IMR-90 (cell line): ENCODE measurements at regions not wholly inside any gene's neighbourhood (a gene's known extent, or its start where the extent isn't known, plus 50 kb on each side); places are given as distances from the start of the nearest gene placed in this dataset.

Experiments
- ATAC-seq: fragments of 200-7000 bp; cut with Tn5 transposase; 2 replicates; pipeline ENCODE4 v1.9.1; 2020; ENCODE audit warnings: low read depth, mild to moderate bottlenecking, moderate library complexity
- BruUV-seq: library from RNA; stranded (reverse); fragments of 400-500 nt; replicated peaks from 2 replicates; lab custom pipeline; 2021; lab: Mats Ljungman, UMichigan
- CTCF ChIA-PET: fragments of 300-600 bp; formaldehyde crosslinking; extraction: SDS; loops from one replicate; lab custom pipeline; 2021; ENCODE audit warnings: antibody characterized with exemption; lab: Yijun Ruan, JAX
- POLR2A ChIA-PET: fragments of 300-600 bp; sonication (Branson Sonifier 250); formaldehyde crosslinking; loops from one replicate; lab custom pipeline; 2022; ENCODE audit warnings: antibody characterized with exemption; ENCODE audit not compliant: unreplicated experiment; lab: Charles Lee
- DNase-seq: peaks from one replicate; pipeline ENCODE4 v3.0.0; 2013
- H2AFZ ChIP-seq: replicated peaks from 2 replicates; pipeline ENCODE3; 2013; ENCODE audit warnings: low read length, mild to moderate bottlenecking; ENCODE audit not compliant: poor library complexity
- H2AK5ac ChIP-seq: 2 replicates; pipeline ENCODE4 v1.6.1; 2013; ENCODE audit warnings: low read depth, low read length, inconsistent platforms
- H2AK9ac ChIP-seq: replicated peaks from 2 replicates; pipeline ENCODE3; 2013; ENCODE audit warnings: mild to moderate bottlenecking, low read depth, low read length, moderate library complexity; ENCODE audit not compliant: poor library complexity
- H2BK120ac ChIP-seq: 2 replicates; pipeline ENCODE4 v1.6.1; 2013; ENCODE audit warnings: low read depth, low read length, inconsistent platforms
- H2BK15ac ChIP-seq: 3 replicates; pipeline ENCODE4 v1.6.1; 2013; ENCODE audit warnings: low read depth, low read length, inconsistent platforms
- H2BK20ac ChIP-seq: 2 replicates; pipeline ENCODE4 v1.6.1; 2013; ENCODE audit warnings: low read depth, mild to moderate bottlenecking, inconsistent platforms, low read length, moderate library complexity
- H2BK5ac ChIP-seq: 2 replicates; pipeline ENCODE4 v1.6.1; 2013; ENCODE audit warnings: mild to moderate bottlenecking, low read depth, low read length, inconsistent platforms; ENCODE audit not compliant: poor library complexity, severe bottlenecking
- H3K14ac ChIP-seq: replicated peaks from 2 replicates; pipeline ENCODE4 v1.6.1; 2013; ENCODE audit warnings: low read depth, low read length, inconsistent platforms
- H3K18ac ChIP-seq: 2 replicates; pipeline ENCODE4 v1.6.1; 2013; ENCODE audit warnings: low read depth, low read length, control low read depth
- H3K23ac ChIP-seq: 2 replicates; pipeline ENCODE4 v1.6.1; 2013; ENCODE audit warnings: low read depth, low read length, inconsistent platforms
- H3K27ac ChIP-seq: 2 replicates; pipeline ENCODE4 v1.5.1; 2013; ENCODE audit warnings: mild to moderate bottlenecking, control low read depth, low read length; ENCODE audit not compliant: insufficient read depth
- H3K27me3 ChIP-seq: 2 replicates; pipeline ENCODE4 v1.6.1; 2013; ENCODE audit warnings: low read length; ENCODE audit not compliant: control insufficient read depth, insufficient read depth
- H3K36me3 ChIP-seq: 2 replicates; pipeline ENCODE4 v1.6.1; 2013; ENCODE audit warnings: low read length, mixed read lengths; ENCODE audit not compliant: control insufficient read depth, insufficient read depth
- H3K4ac ChIP-seq: 2 replicates; pipeline ENCODE4 v1.6.1; 2013; ENCODE audit warnings: low read depth, low read length, inconsistent platforms
- H3K4me1 ChIP-seq: 2 replicates; pipeline ENCODE4 v1.6.1; 2013; ENCODE audit warnings: low read length, mixed read lengths; ENCODE audit not compliant: control insufficient read depth, insufficient read depth
- H3K4me2 ChIP-seq: 2 replicates; pipeline ENCODE4 v1.6.1; 2013; ENCODE audit warnings: low read depth, mild to moderate bottlenecking, control low read depth, low read length, moderate library complexity
- H3K4me3 ChIP-seq: 2 replicates; pipeline ENCODE4 v1.5.1; 2013; ENCODE audit warnings: low read depth, mild to moderate bottlenecking, control low read depth, low read length, moderate library complexity; ENCODE audit not compliant: insufficient read depth
- H3K56ac ChIP-seq: 2 replicates; pipeline ENCODE4 v1.6.1; 2013; ENCODE audit warnings: low read length, inconsistent platforms; ENCODE audit not compliant: insufficient read depth; ENCODE audit errors: extremely low read depth
- H3K79me1 ChIP-seq, 2 experiments: 2 replicates each; pipeline ENCODE4 v1.6.1; 2013; ENCODE audit warnings: low read length in 2 of 2, inconsistent platforms in 1 of 2, low read depth in 1 of 2
- H3K9ac ChIP-seq: 2 replicates; pipeline ENCODE4 v1.6.1; 2013; ENCODE audit warnings: low read depth, low read length, control low read depth
- H3K9me1 ChIP-seq: 2 replicates; pipeline ENCODE4 v1.6.1; 2013; ENCODE audit warnings: low read length, inconsistent platforms; ENCODE audit not compliant: insufficient read depth
- H3K9me3 ChIP-seq: 2 replicates; pipeline ENCODE4 v1.6.1; 2013; ENCODE audit warnings: low read length; ENCODE audit not compliant: control insufficient read depth, insufficient read depth
- H4K20me1 ChIP-seq: 2 replicates; pipeline ENCODE4 v1.6.1; 2013; ENCODE audit warnings: low read length, inconsistent platforms; ENCODE audit not compliant: insufficient read depth
- H4K5ac ChIP-seq: 2 replicates; pipeline ENCODE4 v1.6.1; 2013; ENCODE audit warnings: mild to moderate bottlenecking, low read depth, low read length, control low read depth
- H4K8ac ChIP-seq, 2 experiments: 2 replicates each; pipeline ENCODE4 v1.6.1; 2013; ENCODE audit warnings: low read depth in 2 of 2, low read length in 2 of 2, control low read depth in 1 of 2, inconsistent platforms in 1 of 2
- H4K91ac ChIP-seq: 2 replicates; pipeline ENCODE4 v1.6.1; 2013; ENCODE audit warnings: low read depth, low read length, inconsistent platforms; ENCODE audit not compliant: insufficient read depth
- BHLHE40 ChIP-seq: fragments of 150-350 bp; IDR thresholded peaks from 2 replicates; pipeline ENCODE4 v1.6.1; 2016; ENCODE audit warnings: mild to moderate bottlenecking, low read depth, low read length
- CEBPB ChIP-seq: IDR thresholded peaks from 2 replicates; pipeline ENCODE4 v1.6.1; 2012; ENCODE audit warnings: low read depth, low read length, improper control_type of control experiment
- CHD1 ChIP-seq: IDR thresholded peaks from 2 replicates; pipeline ENCODE4 v1.6.1; 2012; ENCODE audit warnings: low read depth, low read length, improper control_type of control experiment
- FOS ChIP-seq: fragments of 150-350 bp; IDR thresholded peaks from 2 replicates; pipeline ENCODE4 v1.6.1; 2016; ENCODE audit warnings: low read depth, low read length
- MAFK ChIP-seq: IDR thresholded peaks from 2 replicates; pipeline ENCODE4 v1.6.1; 2012; ENCODE audit warnings: low read depth, low read length, improper control_type of control experiment
- MAZ ChIP-seq: IDR thresholded peaks from 2 replicates; pipeline ENCODE4 v1.6.1; 2012; ENCODE audit warnings: low read depth, mild to moderate bottlenecking, low read length, improper control_type of control experiment, moderate library complexity, borderline replicate concordance
- MXI1 ChIP-seq: IDR thresholded peaks from 2 replicates; pipeline ENCODE4 v1.6.1; 2012; ENCODE audit warnings: low read depth, mild to moderate bottlenecking, low read length, moderate library complexity, borderline replicate concordance
- NFE2L2 ChIP-seq: fragments of 150-350 bp; IDR thresholded peaks from 2 replicates; pipeline ENCODE4 v1.6.1; 2016; ENCODE audit warnings: low read depth, mild to moderate bottlenecking, low read length
- RAD21 ChIP-seq: IDR thresholded peaks from 2 replicates; pipeline ENCODE4 v1.6.1; 2012; ENCODE audit warnings: low read length, improper control_type of control experiment
- RCOR1 ChIP-seq: IDR thresholded peaks from 2 replicates; pipeline ENCODE4 v1.6.1; 2012; ENCODE audit warnings: mild to moderate bottlenecking, low read length, improper control_type of control experiment; ENCODE audit not compliant: insufficient replicate concordance
- RFX5 ChIP-seq: IDR thresholded peaks from 2 replicates; pipeline ENCODE4 v1.8.0; 2012; ENCODE audit warnings: low read depth, mild to moderate bottlenecking, low read length, moderate library complexity
- WGBS, 2 experiments: methylation state at CpG; one replicate each; pipeline versions ENCODE4 v1.1.5 to v1.1.7; 2013; ENCODE audit warnings: missing lambda C conversion rate in 2 of 2; ENCODE audit not compliant: insufficient read length in 1 of 2; ENCODE audit errors: extremely low coverage in 2 of 2; 5-methylcytosine and 5-hydroxymethylcytosine counted together
- dilution Hi-C: fragments of 300-500 bp; cut with HindIII; formaldehyde crosslinking; loops from one replicate; pipeline ENCODE4 v1.14.3; 2018; ENCODE audit warnings: low sequenced_read_pairs; ENCODE audit not compliant: unreplicated experiment
- in situ Hi-C: fragments of 300-500 bp; cut with MboI; formaldehyde crosslinking; loops from 3 replicates; pipeline ENCODE4 v1.14.3; 2019; ENCODE audit warnings: low sequenced_read_pairs, inconsistent platforms, mixed read lengths
- intact Hi-C: fragments of 100-400 bp; cut with micrococcal nuclease; formaldehyde crosslinking; loops from 2 replicates; pipeline ENCODE4 v1.10.0; 2022
- TF ChIP-seq, protein P1 (sequence below): fragments of 150-350 bp; IDR thresholded peaks from 2 replicates; pipeline ENCODE4 v1.6.1; 2016; ENCODE audit warnings: low read depth, mild to moderate bottlenecking, low read length, moderate library complexity, borderline replicate concordance
- TF ChIP-seq, protein P2 (sequence below): conservative IDR thresholded peaks from 2 replicates; pipeline ENCODE4 v1.5.1; 2012; ENCODE audit warnings: mild to moderate bottlenecking, low read depth, low read length, improper control_type of control experiment
- TF ChIP-seq, protein P3 (sequence below): fragments of 150-350 bp; IDR thresholded peaks from 2 replicates; pipeline ENCODE4 v1.6.1; 2017; ENCODE audit warnings: mild to moderate bottlenecking, antibody characterized with exemption, low read length, low read depth

- BruUV-seq, result no TSS peak
- peaks cover 7% of the 10 kb centered on the region; the same call in 1 of the 2 replicates for H3K4me1 ChIP-seq
- peak overlapping the region; percentile 97 for H2BK120ac ChIP-seq
- H2AFZ ChIP-seq, result no peak overlapping the region
- ATAC-seq, result peak; percentile 75
- dilution Hi-C loops (no loop called here), intact Hi-C loops (no loop called here), in situ Hi-C loops (no loop called here)
- peak; percentile 94 for DNase-seq
- H3K14ac ChIP-seq, result peak overlapping the region; percentile 95
- peak overlapping the region; percentile 88; the same call in 1 of the 2 replicates for H3K18ac ChIP-seq
- peak overlapping the region; percentile 96 for H3K56ac ChIP-seq
- no peak overlapping the region for H3K4me3 ChIP-seq
- peak overlapping the region; percentile 54 to 93 for H4K8ac ChIP-seq
- H4K91ac ChIP-seq, result peak overlapping the region; percentile 95
- peak overlapping the region; percentile 42; the same call in 1 of the 2 replicates for H3K9ac ChIP-seq
- ChIA-PET POLR2A (no interaction called here), CTCF (no interaction called here)
- H3K27ac ChIP-seq, result peak overlapping the region; percentile 51
- H3K23ac ChIP-seq, result peak overlapping the region; percentile 84
- no peaks in the 10 kb centered on the region for H3K27me3 ChIP-seq
- peak overlapping the region; percentile 66 for H2AK5ac ChIP-seq
- H2AK9ac ChIP-seq, result no peak overlapping the region
- peak overlapping the region; percentile 66; the same call in 2 of the 3 replicates for H2BK15ac ChIP-seq
- H3K79me1 ChIP-seq, result peaks cover 0 to 4% of the 10 kb centered on the region in 2 experiments; a peak in 1 of 4 replicates
- WGBS, 2 experiments, result no CpG with 5 or more reads among the region's 2 CpGs
- H3K9me3 ChIP-seq, result no peaks in the 10 kb centered on the region
- H4K20me1 ChIP-seq, result no peaks in the 10 kb centered on the region
- peak overlapping the region; percentile 98 for H2BK20ac ChIP-seq
- H3K4me2 ChIP-seq, result peak overlapping the region; percentile 77
- peak overlapping the region; percentile 81 for H4K5ac ChIP-seq
- peaks cover 9% of the 10 kb centered on the region; the same call in 1 of the 2 replicates for H3K9me1 ChIP-seq
- H3K4ac ChIP-seq, result peak overlapping the region; percentile 92
- H2BK5ac ChIP-seq, result peak overlapping the region; percentile 97
- H3K36me3 ChIP-seq, result no peaks in the 10 kb centered on the region
- TF ChIP-seq MAFK (peak; percentile 18; the same call in 1 of the 2 replicates), BHLHE40 (peak; percentile 88), NFE2L2 (no peak), RFX5 (0 out of 2 replicates have a peak, but pooled peaks have one; percentile 12), RAD21 (no peak), FOS (peak; percentile 79; the same call in 1 of the 2 replicates), MAZ (no peak), RCOR1 (no peak), MXI1 (no peak), CEBPB (no peak; the same call in 1 of the 2 replicates), CHD1 (no peak)
- TF ChIP-seq, protein P1, sequence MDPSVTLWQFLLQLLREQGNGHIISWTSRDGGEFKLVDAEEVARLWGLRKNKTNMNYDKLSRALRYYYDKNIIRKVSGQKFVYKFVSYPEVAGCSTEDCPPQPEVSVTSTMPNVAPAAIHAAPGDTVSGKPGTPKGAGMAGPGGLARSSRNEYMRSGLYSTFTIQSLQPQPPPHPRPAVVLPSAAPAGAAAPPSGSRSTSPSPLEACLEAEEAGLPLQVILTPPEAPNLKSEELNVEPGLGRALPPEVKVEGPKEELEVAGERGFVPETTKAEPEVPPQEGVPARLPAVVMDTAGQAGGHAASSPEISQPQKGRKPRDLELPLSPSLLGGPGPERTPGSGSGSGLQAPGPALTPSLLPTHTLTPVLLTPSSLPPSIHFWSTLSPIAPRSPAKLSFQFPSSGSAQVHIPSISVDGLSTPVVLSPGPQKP, result no peak
- TF ChIP-seq, protein P2, sequence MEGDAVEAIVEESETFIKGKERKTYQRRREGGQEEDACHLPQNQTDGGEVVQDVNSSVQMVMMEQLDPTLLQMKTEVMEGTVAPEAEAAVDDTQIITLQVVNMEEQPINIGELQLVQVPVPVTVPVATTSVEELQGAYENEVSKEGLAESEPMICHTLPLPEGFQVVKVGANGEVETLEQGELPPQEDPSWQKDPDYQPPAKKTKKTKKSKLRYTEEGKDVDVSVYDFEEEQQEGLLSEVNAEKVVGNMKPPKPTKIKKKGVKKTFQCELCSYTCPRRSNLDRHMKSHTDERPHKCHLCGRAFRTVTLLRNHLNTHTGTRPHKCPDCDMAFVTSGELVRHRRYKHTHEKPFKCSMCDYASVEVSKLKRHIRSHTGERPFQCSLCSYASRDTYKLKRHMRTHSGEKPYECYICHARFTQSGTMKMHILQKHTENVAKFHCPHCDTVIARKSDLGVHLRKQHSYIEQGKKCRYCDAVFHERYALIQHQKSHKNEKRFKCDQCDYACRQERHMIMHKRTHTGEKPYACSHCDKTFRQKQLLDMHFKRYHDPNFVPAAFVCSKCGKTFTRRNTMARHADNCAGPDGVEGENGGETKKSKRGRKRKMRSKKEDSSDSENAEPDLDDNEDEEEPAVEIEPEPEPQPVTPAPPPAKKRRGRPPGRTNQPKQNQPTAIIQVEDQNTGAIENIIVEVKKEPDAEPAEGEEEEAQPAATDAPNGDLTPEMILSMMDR, result no peak
- TF ChIP-seq, protein P3, sequence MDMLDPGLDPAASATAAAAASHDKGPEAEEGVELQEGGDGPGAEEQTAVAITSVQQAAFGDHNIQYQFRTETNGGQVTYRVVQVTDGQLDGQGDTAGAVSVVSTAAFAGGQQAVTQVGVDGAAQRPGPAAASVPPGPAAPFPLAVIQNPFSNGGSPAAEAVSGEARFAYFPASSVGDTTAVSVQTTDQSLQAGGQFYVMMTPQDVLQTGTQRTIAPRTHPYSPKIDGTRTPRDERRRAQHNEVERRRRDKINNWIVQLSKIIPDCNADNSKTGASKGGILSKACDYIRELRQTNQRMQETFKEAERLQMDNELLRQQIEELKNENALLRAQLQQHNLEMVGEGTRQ, result peak; percentile 33; the same call in 1 of the 2 replicates
Measured at GRCh38 chr6:71478834-71479541, 190.4 kb downstream of the OGFRL1 start.
